Fibroblast of mammary gland (primary cell): ENCODE measurements at regions not wholly inside any gene's neighbourhood (a gene's known extent, or its start where the extent isn't known, plus 50 kb on each side); places are given as distances from the start of the nearest gene placed in this dataset.

ENCODE experiments used
- DNase-seq: peaks from one replicate; pipeline ENCODE4 v3.0.0-alpha.2; 2010; ENCODE audit warnings: low read depth
- H3K4me3 ChIP-seq: 2 replicates; pipeline ENCODE4 v1.5.1; 2011; ENCODE audit warnings: low read depth, mild to moderate bottlenecking, low read length, moderate library complexity; ENCODE audit not compliant: control insufficient read depth
- CTCF ChIP-seq: conservative IDR thresholded peaks from 2 replicates; pipeline ENCODE4 v1.5.1; 2011; ENCODE audit warnings: low read depth, low read length, inconsistent platforms; ENCODE audit not compliant: control insufficient read depth, insufficient read depth

GRCh38 chr10:78543749-78544362, 510.2 kb downstream of the RPS24 start:
- no peak overlapping the region for H3K4me3 ChIP-seq
- TF ChIP-seq CTCF: no peak
- DNase-seq: peak; percentile 96

DNA sequence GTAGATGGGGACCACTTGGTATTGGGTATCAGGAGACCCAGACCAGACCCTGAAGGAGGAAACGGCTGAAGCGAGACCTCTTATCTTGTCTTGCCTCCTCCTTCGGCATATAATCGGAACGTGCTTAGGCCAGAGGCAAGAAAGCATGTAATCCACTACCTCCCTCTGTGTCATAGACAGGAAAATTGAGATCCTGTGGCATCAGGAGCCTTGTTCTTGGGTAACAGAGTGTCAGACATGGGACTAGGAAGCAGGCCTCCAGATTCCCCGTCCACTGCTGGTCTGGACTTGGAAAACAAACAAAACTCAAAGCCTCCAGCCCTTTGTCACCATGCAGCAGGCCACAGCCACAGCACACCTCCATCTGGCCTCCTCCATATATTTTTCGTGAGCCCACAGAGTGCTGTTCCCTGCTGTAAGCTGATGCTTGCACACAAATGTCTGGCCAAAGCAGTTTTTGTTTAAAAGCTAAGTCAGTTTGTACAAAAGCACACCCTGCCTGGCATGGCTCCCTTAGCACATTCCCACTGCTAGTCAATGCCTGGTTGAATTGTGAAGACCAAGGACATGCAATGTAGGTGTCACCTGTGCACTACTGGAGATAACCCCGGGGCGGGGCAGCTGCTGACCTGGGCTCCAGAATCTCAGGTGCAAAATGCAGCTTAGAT, 510.9 kb downstream of the RPS24 start:
- H3K4me3 ChIP-seq: no peak overlapping the region
- no peak for TF ChIP-seq CTCF
- peak; percentile 22 for DNase-seq

DNA sequence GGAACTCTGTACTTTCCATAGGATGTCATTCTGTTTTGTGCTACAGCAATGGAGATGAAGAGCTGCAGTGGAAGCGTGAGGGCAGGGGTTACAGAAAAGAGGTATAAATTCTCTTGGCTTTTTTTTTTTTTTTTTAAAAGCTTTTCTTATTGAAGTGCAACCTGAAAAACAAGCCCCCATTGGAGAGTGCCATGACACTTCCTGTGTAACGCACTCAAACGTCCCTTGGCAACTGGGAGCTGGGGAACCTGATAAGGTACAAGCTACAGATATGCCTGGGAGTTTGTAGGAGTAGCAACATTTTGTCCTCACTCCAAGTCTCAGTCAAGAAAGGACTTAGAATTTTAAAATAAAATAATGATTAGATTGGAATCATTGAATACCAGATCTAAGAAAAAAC, 512.1 kb downstream of the RPS24 start:
- TF ChIP-seq CTCF: no peak
- H3K4me3 ChIP-seq: no peak overlapping the region
- DNase-seq: no peak

DNA sequence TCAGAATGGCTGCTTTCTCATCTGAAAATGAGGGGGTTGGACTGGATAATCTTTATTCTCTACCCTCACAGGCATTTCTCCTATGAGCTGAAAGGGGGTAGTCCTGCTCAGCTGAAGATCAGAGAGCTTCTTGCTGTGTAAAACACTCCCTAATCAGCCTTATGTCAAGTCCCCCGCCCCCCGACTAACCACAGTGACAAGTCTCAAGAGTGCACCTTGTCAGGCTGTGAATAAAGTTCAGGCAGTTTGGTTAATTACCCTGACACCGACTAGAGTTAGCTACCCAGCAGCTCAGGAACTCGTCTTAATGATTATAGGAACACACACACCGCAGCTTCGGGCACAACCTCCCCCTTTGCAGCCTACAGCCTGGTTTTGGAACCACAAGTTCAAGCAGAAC, 513.7 kb downstream of the RPS24 start:
- DNase-seq: no peak
- TF ChIP-seq CTCF: no peak
- no peak overlapping the region for H3K4me3 ChIP-seq

DNA sequence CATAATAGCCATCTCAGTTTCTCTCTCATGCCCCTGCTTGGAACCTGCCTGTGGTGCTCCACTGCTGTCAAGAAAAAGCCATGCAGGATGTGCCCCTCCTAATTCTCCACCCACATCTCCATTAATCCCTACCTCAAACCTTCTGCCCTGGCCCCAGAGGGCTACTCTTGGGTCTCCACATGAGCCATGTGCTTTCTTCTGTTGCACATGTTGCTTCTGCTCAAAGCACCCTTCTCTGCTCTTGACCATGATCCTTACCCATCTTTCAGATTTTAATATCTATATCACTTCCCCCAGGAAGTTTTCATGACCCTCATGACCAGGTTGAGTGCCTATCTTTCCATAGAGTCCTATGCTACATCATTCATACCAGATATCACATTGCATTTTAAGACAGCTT, 514.2 kb downstream of the RPS24 start:
- DNase-seq: no peak
- TF ChIP-seq CTCF: no peak
- H3K4me3 ChIP-seq: no peak overlapping the region

DNA sequence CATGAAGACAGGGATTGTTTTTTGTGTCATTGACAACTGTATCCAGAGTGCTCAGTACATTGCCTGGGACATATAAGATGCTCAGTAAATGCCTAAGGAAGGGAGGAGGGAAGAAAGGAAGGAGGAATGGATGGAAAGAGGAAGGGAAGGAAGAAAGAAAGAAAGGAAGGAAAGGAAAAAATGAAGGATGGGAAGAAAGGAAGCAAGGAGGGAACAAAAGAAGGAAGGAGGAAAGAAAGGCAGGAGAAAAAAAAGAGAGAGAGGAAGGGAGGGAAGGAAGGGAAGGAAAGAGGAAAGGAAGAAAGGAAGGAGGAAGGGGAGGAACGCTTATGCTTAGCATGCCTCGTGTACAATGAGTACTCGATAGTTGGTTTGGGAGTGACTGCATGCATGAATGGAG, 514.7 kb downstream of the RPS24 start:
- no peak overlapping the region for H3K4me3 ChIP-seq
- TF ChIP-seq CTCF: no peak
- no peak for DNase-seq
